ENCODE measurements at regions not wholly inside any gene's neighbourhood (a gene's known extent, or its start where the extent isn't known, plus 50 kb on each side); places are given as distances from the start of the nearest gene placed in this dataset.

DNA sequence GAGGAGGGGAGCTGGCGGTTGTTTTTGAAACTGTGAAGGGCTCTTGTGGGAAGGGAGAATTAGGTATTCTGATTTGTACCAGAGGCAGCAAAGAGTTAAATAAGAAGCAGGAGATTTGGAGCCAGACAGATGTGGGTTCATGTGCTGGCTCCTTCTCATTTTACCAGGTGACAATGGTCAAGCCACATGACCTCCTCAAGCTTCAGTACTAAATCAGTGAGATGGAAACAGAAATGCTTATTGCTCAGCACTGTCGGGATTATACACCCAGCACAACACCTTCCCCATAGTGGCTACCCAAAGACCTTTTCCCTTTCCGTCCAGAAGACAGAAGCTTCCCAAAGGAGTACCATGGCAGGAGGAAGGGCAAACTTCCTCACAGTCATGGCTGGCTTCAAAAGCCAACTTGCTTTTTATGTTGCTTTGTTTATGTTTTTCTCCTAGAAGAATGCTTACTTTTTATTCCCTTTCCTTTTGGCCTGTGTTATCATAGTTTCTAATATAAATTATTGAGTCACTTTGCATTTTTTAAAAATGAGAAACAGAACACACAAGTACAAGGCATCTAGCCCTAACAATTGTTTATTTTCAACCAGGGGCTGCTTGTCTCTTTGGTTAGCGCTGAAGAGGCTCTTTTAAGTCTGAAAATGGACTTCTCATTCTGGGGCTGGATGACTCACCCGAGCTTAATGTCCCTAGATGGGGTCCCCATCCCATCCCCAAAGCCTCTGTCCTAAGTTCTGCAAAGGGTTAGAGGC lies 181.5 kb upstream of the ZBED5 start:
- Histone ChIP-seq H3K4me3 (ENCODE audit: low read length in 2 of 2) (no peak overlapping the region), H3K27me3 (ENCODE audit: control insufficient read depth in 1 of 2, insufficient read depth in 2 of 2, low read length in 2 of 2) (no peaks in the 10 kb centered on the region), H3K9me3 (ENCODE audit: control insufficient read depth in 2 of 2, low read length in 2 of 2) (no peaks in the 10 kb centered on the region), H3K4me1 (ENCODE audit: control insufficient read depth, insufficient read depth, low read length) (peaks cover 29% of the 10 kb centered on the region), H3K36me3 (ENCODE audit: control insufficient read depth in 2 of 2, insufficient read depth in 2 of 2, low read length in 2 of 2) (no peaks in the 10 kb centered on the region), H3K9ac (ENCODE audit: low read length in 2 of 2) (no peak overlapping the region), H3K27ac (ENCODE audit: low read length) (peak overlapping the region; percentile 78)

DNA sequence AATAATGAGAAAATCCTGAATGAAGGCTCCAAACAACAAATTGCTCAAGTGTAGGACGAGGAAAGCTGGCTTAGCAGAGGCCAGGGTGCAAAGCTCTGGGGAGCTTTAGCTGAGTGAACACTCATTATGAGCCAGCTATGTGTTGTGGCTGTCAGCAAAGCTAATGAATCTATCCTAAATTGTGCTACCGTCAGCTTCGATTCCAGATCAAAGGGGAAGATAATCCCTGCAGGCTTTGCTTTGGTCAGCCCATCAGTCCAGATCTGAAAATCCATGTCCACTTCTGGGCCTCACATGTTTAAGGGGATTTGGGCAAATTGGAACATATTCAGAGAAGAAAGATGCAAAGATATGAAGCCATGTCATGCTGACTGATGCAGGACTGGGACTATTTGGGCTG lies 180.9 kb upstream of the ZBED5 start:
- H3K27me3 ChIP-seq (ENCODE audit: control insufficient read depth in 1 of 2, insufficient read depth in 2 of 2, low read length in 2 of 2): no peaks in the 10 kb centered on the region
- H3K27ac ChIP-seq (ENCODE audit: low read length): peak overlapping the region; percentile 78
- no peaks in the 10 kb centered on the region for H3K36me3 ChIP-seq (ENCODE audit: control insufficient read depth in 2 of 2, insufficient read depth in 2 of 2, low read length in 2 of 2)
- H3K9me3 ChIP-seq (ENCODE audit: control insufficient read depth in 2 of 2, low read length in 2 of 2): no peaks in the 10 kb centered on the region
- H3K4me1 ChIP-seq (ENCODE audit: control insufficient read depth, insufficient read depth, low read length): peaks cover 29% of the 10 kb centered on the region
- peak overlapping the region in 1 of 2 donors; percentile 40 for H3K4me3 ChIP-seq (ENCODE audit: low read length in 2 of 2)
- no peak overlapping the region for H3K9ac ChIP-seq (ENCODE audit: low read length in 2 of 2)

DNA sequence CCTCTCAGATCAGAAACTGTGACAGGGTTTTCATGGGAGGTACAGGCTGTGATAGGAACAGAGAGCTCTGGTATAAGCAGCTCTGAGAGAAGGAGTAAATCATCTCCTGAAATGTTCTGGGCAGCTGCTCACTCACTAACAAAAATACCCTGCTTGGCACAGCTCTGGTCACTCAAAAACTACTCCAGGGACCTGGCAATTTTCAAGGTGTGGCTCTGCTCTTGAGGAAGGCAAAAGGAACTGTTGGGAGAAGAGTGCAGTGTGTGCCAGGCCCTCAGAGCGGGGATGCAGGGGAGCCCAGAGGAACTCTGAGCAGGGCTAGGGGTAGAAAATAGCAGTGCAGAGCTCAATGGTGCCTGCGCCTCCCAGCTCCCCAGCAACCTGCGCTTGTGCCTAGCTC lies 180.5 kb upstream of the ZBED5 start:
- Histone ChIP-seq H3K4me1 (ENCODE audit: control insufficient read depth, insufficient read depth, low read length) (peaks cover 31% of the 10 kb centered on the region), H3K9ac (ENCODE audit: low read length in 2 of 2) (no peak overlapping the region), H3K36me3 (ENCODE audit: control insufficient read depth in 2 of 2, insufficient read depth in 2 of 2, low read length in 2 of 2) (no peaks in the 10 kb centered on the region), H3K27me3 (ENCODE audit: control insufficient read depth in 1 of 2, insufficient read depth in 2 of 2, low read length in 2 of 2) (no peaks in the 10 kb centered on the region), H3K9me3 (ENCODE audit: control insufficient read depth in 2 of 2, low read length in 2 of 2) (no peaks in the 10 kb centered on the region), H3K27ac (ENCODE audit: low read length) (peak overlapping the region; percentile 78), H3K4me3 (ENCODE audit: low read length in 2 of 2) (peak overlapping the region in 1 of 2 donors; percentile 40)

DNA sequence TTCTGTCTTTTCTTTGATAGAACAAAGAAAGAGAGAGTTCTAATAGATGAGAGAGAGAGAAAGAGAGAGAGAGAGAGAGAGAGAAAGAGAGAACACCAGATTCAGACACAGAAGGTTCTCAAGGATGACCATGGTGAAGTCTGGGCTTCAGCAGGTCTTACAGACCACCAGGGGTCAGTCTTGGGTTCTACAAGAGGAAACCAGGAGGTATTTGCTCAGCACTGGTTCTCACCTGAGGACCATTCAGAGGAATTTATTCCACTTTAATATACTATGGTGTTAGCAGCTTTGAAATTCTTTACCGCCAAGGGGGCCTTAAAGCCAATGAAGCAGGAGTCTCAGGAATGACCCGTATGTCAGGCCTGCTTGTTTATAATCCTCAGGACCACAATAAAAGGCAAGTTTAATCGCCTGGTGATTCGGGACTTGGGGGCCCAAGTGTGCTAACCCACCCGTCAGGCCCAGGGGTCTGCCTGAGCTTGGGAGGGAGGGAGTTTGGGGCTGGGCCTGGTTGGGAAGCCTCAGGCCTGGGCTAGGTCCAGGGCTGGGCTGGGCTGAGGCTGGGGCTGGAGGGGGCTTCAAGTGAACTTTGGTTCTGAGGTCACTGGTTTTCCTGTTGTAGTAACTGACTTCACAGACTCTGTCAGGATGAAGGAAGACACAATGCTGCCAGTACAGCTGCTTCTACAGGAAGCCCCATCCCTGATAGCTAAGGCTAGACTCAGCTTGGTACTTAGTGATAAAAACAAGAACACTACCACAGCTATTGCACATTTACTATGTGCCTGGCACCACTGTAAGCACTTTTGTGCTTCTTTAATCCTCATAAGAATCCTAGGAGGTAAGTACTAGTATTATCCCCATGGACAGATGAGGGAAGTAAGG lies 179.2 kb upstream of the ZBED5 start:
- H3K27me3 ChIP-seq (ENCODE audit: control insufficient read depth in 1 of 2, insufficient read depth in 2 of 2, low read length in 2 of 2): no peaks in the 10 kb centered on the region
- no peak overlapping the region for H3K4me3 ChIP-seq (ENCODE audit: low read length in 2 of 2)
- H3K4me1 ChIP-seq (ENCODE audit: control insufficient read depth, insufficient read depth, low read length): peaks cover 31% of the 10 kb centered on the region
- peak overlapping the region; percentile 78 for H3K27ac ChIP-seq (ENCODE audit: low read length)
- no peaks in the 10 kb centered on the region for H3K9me3 ChIP-seq (ENCODE audit: control insufficient read depth in 2 of 2, low read length in 2 of 2)
- no peak overlapping the region for H3K9ac ChIP-seq (ENCODE audit: low read length in 2 of 2)
- H3K36me3 ChIP-seq (ENCODE audit: control insufficient read depth in 2 of 2, insufficient read depth in 2 of 2, low read length in 2 of 2): no peaks in the 10 kb centered on the region

DNA sequence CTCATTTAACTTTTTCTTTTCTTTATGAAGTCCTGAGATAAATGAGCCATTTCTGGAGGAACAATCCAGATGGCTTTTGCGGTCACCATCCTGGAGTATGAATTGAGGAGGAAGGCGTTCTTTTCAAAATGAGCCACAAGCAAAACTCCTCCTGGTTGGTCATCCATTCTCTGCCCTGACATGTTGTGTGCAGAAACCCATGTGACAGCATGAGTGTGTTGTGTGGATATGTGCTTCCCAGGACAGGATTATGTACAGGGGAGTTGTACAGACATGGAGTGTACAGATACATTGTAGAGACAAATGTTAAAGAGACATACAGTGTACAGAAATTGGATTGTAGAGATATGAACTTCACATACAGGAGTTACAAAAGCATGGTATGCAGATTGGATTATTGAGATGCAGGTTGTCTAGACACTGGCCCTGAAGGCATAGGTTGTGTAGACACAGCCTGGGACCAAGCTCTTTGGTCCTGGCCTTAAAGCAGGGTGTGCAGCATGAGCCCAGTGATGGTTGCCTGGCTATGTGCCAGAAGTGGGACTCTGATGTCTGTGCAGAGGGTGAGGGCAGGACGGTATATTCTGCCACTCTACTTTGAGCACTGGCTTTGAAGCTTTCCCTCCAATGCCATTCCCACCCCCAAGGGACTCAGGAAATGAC lies 178.5 kb upstream of the ZBED5 start:
- Histone ChIP-seq H3K27me3 (ENCODE audit: control insufficient read depth in 1 of 2, insufficient read depth in 2 of 2, low read length in 2 of 2) (no peaks in the 10 kb centered on the region), H3K9ac (ENCODE audit: low read length in 2 of 2) (no peak overlapping the region), H3K9me3 (ENCODE audit: control insufficient read depth in 2 of 2, low read length in 2 of 2) (no peaks in the 10 kb centered on the region), H3K27ac (ENCODE audit: low read length) (no peak overlapping the region), H3K36me3 (ENCODE audit: control insufficient read depth in 2 of 2, insufficient read depth in 2 of 2, low read length in 2 of 2) (no peaks in the 10 kb centered on the region), H3K4me1 (ENCODE audit: control insufficient read depth, insufficient read depth, low read length) (peaks cover 31% of the 10 kb centered on the region), H3K4me3 (ENCODE audit: low read length in 2 of 2) (no peak overlapping the region)

DNA sequence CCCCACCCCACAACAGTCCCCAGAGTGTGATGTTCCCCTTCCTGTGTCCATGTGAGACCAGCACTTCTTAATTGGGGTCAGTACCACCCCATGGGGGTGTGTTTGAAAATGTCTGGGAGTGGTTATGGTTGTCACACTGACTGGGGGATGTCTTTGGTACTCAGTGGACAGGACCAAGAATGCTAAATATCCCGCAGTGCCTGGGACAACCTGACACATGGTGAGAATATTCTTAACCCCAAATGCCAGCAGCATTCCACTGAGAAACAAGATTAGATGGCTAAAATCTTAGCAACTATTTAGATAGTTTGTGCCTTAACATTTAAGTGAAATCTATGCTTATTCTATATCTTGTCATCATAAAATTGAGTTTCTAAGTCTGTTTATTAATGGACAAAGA lies 177.5 kb upstream of the ZBED5 start:
- H3K4me3 ChIP-seq (ENCODE audit: low read length in 2 of 2): no peak overlapping the region
- H3K36me3 ChIP-seq (ENCODE audit: control insufficient read depth in 2 of 2, insufficient read depth in 2 of 2, low read length in 2 of 2): no peaks in the 10 kb centered on the region
- H3K4me1 ChIP-seq (ENCODE audit: control insufficient read depth, insufficient read depth, low read length): peaks cover 31% of the 10 kb centered on the region
- H3K9ac ChIP-seq (ENCODE audit: low read length in 2 of 2): no peak overlapping the region
- no peaks in the 10 kb centered on the region for H3K27me3 ChIP-seq (ENCODE audit: control insufficient read depth in 1 of 2, insufficient read depth in 2 of 2, low read length in 2 of 2)
- H3K27ac ChIP-seq (ENCODE audit: low read length): no peak overlapping the region
- no peaks in the 10 kb centered on the region for H3K9me3 ChIP-seq (ENCODE audit: control insufficient read depth in 2 of 2, low read length in 2 of 2)

DNA sequence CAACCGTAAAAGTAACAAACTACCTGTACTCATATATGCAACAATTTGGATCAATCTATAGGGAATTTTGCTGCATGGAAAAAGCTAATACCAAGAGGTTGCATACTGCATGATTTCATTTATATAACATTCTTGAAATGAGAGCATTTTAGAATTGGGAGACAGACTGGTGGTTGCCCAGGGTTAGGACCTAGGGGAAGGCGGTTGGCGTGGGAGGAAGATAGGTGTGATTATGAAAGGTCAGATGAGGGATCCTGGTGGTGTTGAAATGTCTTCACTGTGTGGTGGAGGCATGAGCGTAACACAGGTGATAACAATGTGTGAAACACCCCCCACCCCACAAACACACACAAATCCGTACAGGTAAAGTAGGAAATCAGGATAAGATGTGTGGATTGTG lies 176.6 kb upstream of the ZBED5 start:
- Histone ChIP-seq H3K27me3 (ENCODE audit: control insufficient read depth in 1 of 2, insufficient read depth in 2 of 2, low read length in 2 of 2) (no peaks in the 10 kb centered on the region), H3K27ac (ENCODE audit: low read length) (no peak overlapping the region), H3K9me3 (ENCODE audit: control insufficient read depth in 2 of 2, low read length in 2 of 2) (no peaks in the 10 kb centered on the region), H3K4me1 (ENCODE audit: control insufficient read depth, insufficient read depth, low read length) (peaks cover 27% of the 10 kb centered on the region), H3K9ac (ENCODE audit: low read length in 2 of 2) (no peak overlapping the region), H3K4me3 (ENCODE audit: low read length in 2 of 2) (no peak overlapping the region), H3K36me3 (ENCODE audit: control insufficient read depth in 2 of 2, insufficient read depth in 2 of 2, low read length in 2 of 2) (no peaks in the 10 kb centered on the region)

DNA sequence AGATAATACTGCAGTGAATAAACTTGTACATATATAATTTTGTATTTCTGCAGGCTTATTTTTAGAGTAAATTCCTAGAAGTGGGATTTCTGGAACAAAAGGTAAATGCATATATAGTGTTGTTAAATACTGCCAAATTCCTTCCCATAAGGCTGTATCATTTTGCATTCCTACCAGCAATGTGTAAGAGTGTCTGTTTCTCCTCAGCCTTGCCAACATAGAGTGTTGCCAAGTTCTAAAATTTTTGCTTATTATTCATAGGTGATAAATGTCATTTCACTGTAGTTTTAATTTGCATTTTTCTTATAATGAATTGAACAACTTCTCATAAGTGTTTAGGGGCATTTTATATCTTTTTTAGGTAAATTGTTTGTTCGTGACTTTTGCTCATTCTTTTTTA lies 174.2 kb upstream of the ZBED5 start:
- Histone ChIP-seq H3K4me1 (ENCODE audit: control insufficient read depth, insufficient read depth, low read length) (peaks cover 3% of the 10 kb centered on the region), H3K27me3 (ENCODE audit: control insufficient read depth in 1 of 2, insufficient read depth in 2 of 2, low read length in 2 of 2) (no peaks in the 10 kb centered on the region), H3K36me3 (ENCODE audit: control insufficient read depth in 2 of 2, insufficient read depth in 2 of 2, low read length in 2 of 2) (no peaks in the 10 kb centered on the region), H3K9ac (ENCODE audit: low read length in 2 of 2) (no peak overlapping the region), H3K4me3 (ENCODE audit: low read length in 2 of 2) (no peak overlapping the region), H3K27ac (ENCODE audit: low read length) (no peak overlapping the region), H3K9me3 (ENCODE audit: control insufficient read depth in 2 of 2, low read length in 2 of 2) (no peaks in the 10 kb centered on the region)

DNA sequence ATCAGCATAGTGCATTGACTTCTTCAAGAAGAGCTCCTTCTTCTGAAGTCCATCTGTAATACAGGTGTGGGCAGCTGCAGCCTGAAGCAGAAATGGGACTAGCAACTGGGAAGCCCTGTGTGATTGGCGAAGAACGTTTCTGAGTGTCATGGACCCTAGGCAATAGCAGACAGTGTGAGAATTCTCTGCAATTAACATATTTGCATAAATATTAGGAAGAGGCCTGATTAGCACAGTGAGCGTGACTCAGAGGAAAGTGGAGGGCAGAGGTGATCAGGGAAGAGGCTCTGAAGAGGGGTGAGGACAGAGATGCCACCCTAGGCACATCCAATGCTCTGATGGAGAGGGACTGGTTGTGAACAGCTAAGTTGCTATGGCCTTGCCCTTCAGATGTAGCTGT lies 171.2 kb upstream of the ZBED5 start:
- no peak overlapping the region for H3K27ac ChIP-seq (ENCODE audit: low read length)
- H3K9ac ChIP-seq (ENCODE audit: low read length in 2 of 2): no peak overlapping the region
- H3K27me3 ChIP-seq (ENCODE audit: control insufficient read depth in 1 of 2, insufficient read depth in 2 of 2, low read length in 2 of 2): no peaks in the 10 kb centered on the region
- H3K36me3 ChIP-seq (ENCODE audit: control insufficient read depth in 2 of 2, insufficient read depth in 2 of 2, low read length in 2 of 2): no peaks in the 10 kb centered on the region
- no peaks in the 10 kb centered on the region for H3K9me3 ChIP-seq (ENCODE audit: control insufficient read depth in 2 of 2, low read length in 2 of 2)
- H3K4me1 ChIP-seq (ENCODE audit: control insufficient read depth, insufficient read depth, low read length): peaks cover 2% of the 10 kb centered on the region
- H3K4me3 ChIP-seq (ENCODE audit: low read length in 2 of 2): no peak overlapping the region

DNA sequence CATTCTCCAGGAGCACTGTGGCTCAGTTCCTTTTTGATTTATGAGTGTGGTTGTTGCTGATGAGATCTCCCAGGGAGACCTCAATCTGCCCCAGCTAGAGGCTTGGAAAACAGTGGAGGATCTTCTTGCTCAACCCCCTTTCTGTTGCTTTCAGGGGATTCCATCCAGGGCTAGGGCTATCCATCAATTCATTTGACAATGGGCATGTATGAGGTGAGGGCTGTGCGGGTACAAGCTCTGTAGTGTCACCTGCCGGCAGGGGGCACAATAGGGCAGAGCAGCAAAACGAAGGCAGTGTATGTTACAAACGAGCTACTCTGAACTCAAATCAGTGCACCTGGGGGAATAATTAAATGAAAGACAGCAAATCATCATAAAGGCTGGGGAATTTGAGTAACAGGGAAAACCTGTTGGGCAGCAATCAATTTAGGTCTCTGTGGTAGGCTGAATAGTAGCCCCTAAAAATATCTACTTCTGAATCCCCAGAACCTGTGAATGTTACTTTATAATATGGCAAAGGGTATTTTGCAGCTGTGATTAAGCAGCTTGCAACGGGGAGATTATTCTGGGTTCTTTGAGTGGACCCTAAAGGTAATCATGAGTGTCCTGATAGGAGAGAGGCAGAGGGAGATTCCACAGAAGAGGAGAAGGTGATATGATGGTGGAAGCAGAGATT lies 170.3 kb upstream of the ZBED5 start:
- Histone ChIP-seq H3K9ac (ENCODE audit: low read length in 2 of 2) (no peak overlapping the region), H3K36me3 (ENCODE audit: control insufficient read depth in 2 of 2, insufficient read depth in 2 of 2, low read length in 2 of 2) (no peaks in the 10 kb centered on the region), H3K27ac (ENCODE audit: low read length) (no peak overlapping the region), H3K9me3 (ENCODE audit: control insufficient read depth in 2 of 2, low read length in 2 of 2) (no peaks in the 10 kb centered on the region), H3K4me1 (ENCODE audit: control insufficient read depth, insufficient read depth, low read length) (no peaks in the 10 kb centered on the region), H3K4me3 (ENCODE audit: low read length in 2 of 2) (no peak overlapping the region), H3K27me3 (ENCODE audit: control insufficient read depth in 1 of 2, insufficient read depth in 2 of 2, low read length in 2 of 2) (no peaks in the 10 kb centered on the region)

Data from stomach smooth muscle (tissue), 2 donors.